HUDEP-2 (cell line): ENCODE measurements at regions not wholly inside any gene's neighbourhood (a gene's known extent, or its start where the extent isn't known, plus 50 kb on each side); places are given as distances from the start of the nearest gene placed in this dataset.

Experiments
- DNase-seq, 76 experiments: peaks; one replicate each; lab custom pipeline; 2025; ENCODE audit not compliant: unreplicated experiment in 76 of 76; lab: John Stamatoyannopoulos, UW

DNA sequence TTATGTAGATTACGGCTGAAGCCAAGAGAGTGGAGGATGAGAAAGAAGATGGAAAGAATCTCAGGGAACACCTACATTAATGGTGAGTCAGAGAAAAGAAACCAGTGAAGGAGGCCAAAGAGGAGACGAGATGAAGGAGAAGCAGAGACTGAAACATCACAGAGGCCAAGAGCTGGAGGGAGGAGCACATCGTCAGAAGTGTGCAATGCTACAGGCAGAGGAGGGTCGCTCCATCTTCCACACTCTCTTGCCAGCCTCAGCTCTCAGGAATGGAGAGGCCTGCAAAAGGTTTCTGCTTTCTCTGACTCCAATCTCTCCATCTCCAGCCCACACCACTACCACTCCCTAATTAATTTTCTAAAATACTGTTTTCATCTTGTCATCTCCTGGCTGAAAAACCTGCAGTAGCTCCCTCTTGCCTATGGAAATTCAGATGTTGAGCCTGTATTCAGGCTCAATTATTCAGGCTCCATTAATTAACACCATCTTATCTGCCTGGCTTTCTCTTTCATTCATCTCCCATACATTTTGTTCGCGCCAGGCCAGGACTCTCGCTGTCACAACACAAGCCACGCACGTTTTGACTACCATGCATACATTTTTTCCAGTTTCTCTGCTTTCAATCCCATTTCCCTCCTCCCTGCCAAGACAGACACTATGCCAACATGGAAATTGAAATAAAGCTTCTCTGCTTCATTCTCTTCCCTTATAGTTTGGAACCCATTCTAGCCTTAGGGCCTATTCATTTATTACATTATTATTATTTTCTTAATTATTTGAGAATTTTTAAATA, 165.8 kb downstream of the INHBA start:
- DNase-seq, result no peak

GRCh38 chr7:41536122-41536872, 166.6 kb downstream of the INHBA start:
- no peak for DNase-seq

- no peak for DNase-seq
Observed at GRCh38 chr7:41529831-41530230, 173.1 kb downstream of the INHBA start.

GRCh38 chr7:41524876-41525275, 178.0 kb downstream of the INHBA start:
- DNase-seq, result no peak

DNA sequence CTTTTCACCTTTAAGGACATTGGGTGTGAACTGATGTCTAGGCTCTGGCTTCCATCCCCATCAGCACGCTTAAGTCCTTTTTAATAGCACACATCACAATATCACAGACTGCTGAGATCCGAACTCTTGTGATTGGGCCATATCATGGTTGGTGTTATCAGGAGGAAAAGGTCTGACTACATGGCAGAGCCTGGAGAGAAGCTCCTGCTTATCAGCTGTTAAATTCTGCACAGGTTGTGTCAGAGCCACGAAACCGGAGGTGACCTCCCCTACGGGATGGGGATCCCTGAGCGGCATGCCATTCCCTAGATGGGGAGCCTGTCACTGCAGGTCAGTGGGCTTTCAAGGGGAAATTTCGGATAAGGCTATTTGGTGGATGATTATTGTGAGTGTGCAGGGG, 182.4 kb downstream of the INHBA start:
- no peak for DNase-seq

- no peak for DNase-seq
Observed at GRCh38 chr7:41517771-41518170, 185.1 kb downstream of the INHBA start.

GRCh38 chr7:41508755-41509154, 194.1 kb downstream of the INHBA start:
- no peak for DNase-seq

GRCh38 chr7:41507686-41508268, 195.1 kb downstream of the INHBA start:
- no peak for DNase-seq

- DNase-seq, result no peak
Observed at GRCh38 chr7:41504214-41504980, 198.5 kb downstream of the INHBA start.

DNA sequence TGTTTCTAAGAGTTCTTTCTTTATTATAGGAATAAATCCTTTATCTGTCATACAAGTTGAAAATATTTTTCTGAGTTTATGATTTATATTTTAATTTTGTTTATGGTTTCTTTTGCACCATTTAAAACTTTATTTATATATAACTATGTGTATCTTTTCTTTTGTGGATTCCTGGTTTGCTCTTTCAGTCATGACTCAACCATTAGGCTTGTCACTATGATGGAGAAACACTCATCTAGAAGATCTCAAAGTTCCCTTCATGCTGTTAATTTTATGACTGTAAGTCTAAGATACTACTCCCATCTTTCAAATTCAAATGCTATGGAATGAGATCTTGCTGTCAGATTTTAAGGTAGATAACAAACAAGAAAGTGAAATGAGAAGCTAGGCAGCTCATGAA, 199.5 kb downstream of the INHBA start:
- no peak for DNase-seq

- DNase-seq, result no peak
Observed at GRCh38 chr7:41501466-41501865, 201.4 kb downstream of the INHBA start.

- no peak for DNase-seq
Observed at GRCh38 chr7:41501006-41501405, 201.9 kb downstream of the INHBA start.

GRCh38 chr7:41492603-41493002, 210.3 kb downstream of the INHBA start:
- DNase-seq, result no peak

GRCh38 chr7:41491883-41492471, 210.9 kb downstream of the INHBA start:
- DNase-seq, result no peak

GRCh38 chr7:41491308-41491707, 211.6 kb downstream of the INHBA start:
- DNase-seq, result no peak

- DNase-seq, result no peak
Observed at GRCh38 chr7:41489885-41490284, 213.0 kb downstream of the INHBA start.

DNA sequence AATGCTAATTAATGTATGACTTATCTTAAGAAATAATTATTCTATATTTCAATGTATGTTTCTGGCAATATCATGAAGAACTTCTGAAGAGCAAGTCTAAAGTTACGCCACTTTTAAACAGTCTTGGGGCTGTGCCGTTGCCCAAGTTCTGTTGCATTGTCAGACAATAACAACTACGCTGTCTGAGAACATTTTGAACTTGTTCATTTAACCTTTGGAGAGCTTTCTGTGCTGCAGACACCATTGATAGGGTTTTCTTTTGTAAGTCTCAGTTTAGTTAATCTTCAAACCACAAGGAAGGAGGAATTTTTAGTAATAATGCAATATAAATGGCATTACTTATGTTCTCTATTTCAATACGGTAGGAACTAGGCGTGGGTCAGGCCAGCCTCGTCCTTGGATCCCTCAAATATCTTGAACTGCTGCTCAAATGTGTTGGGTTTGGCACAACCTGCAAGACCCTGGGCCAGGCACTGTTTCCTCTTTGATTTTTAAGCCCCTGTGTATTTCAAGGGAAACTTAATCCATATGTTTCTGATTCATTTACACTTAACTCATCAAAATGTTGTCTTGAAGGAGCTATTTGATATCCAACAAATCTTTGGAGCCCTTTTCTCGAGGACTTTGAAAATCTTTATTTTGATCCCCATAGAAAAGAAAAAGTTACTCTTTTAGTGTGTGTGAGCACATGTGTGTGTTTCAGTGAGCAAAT, 215.5 kb downstream of the INHBA start:
- no peak for DNase-seq

- DNase-seq, result no peak
Observed at GRCh38 chr7:41481353-41481752, 221.5 kb downstream of the INHBA start.

GRCh38 chr7:41478187-41478586, 224.7 kb downstream of the INHBA start:
- no peak for DNase-seq

DNA sequence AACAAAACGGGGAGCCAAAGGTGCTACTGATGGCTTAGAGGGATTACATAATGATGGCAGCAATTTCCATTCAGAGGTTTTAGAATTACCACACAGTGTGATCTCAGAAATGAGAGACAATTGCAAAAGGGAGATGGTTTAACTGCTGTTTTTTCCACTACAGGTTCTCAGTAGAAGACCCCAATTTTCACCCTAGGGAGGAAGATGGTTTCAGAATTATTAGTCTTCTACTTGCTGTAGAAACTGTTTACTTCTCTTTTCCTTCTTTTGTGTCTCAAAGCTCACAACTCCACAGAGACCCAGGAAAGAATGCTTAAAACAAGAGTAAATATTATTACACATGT, 226.5 kb downstream of the INHBA start:
- no peak for DNase-seq
